ENCODE measurements at regions not wholly inside any gene's neighbourhood (a gene's known extent, or its start where the extent isn't known, plus 50 kb on each side); places are given as distances from the start of the nearest gene placed in this dataset.

DNA sequence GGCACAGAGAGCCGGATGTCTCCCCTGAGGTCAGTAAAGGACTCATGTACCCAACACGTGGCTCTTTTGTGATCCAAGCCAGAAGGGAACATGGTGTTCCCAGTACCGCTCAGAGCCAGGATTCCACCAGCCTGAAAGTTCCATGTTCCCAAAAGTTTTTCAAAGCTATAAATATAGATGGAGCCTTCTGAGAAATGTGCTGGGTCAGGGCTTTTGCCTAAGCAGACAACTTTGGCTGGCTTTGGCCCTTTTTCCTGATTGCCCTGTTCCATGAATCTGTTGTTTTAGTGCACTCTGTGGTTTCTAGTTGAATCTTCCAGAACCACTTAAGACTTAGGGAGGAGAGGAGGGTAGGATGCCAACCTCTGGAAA, 128.5 kb upstream of the HS3ST2 start:
- no peak for DNase-seq (ENCODE audit: low read depth)
- TF ChIP-seq, protein P1, sequence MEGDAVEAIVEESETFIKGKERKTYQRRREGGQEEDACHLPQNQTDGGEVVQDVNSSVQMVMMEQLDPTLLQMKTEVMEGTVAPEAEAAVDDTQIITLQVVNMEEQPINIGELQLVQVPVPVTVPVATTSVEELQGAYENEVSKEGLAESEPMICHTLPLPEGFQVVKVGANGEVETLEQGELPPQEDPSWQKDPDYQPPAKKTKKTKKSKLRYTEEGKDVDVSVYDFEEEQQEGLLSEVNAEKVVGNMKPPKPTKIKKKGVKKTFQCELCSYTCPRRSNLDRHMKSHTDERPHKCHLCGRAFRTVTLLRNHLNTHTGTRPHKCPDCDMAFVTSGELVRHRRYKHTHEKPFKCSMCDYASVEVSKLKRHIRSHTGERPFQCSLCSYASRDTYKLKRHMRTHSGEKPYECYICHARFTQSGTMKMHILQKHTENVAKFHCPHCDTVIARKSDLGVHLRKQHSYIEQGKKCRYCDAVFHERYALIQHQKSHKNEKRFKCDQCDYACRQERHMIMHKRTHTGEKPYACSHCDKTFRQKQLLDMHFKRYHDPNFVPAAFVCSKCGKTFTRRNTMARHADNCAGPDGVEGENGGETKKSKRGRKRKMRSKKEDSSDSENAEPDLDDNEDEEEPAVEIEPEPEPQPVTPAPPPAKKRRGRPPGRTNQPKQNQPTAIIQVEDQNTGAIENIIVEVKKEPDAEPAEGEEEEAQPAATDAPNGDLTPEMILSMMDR (IDR thresholded peaks at IDR 0.05; ENCODE audit: insufficient read depth, low read depth, low read length, missing control alignments) = no peak
- no peak overlapping the region for H3K4me3 ChIP-seq (ENCODE audit: low read depth, low read length)

DNA sequence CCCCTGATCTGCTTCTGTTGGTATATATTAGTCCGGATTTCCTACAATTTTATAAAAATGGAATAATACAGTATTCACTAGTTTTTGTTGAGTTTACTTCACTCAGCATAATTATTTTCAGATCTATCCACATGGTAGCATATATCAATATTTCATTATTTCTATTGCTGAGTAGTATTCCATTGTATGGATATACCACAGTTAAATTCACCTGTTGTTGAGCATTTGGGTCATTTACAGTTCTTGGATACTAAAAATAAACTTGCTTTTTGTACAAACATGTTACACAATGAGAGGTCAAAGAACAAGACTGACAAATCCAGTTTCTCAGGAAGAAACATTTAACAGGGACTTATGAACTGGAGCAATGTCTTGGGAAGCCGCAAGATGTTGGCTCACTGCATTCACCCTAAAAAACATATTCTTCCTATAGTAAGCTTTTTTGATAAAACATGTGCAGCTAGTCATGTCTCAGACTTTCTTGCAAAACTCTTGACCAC, 126.9 kb upstream of the HS3ST2 start:
- DNase-seq (ENCODE audit: low read depth) = no peak
- no peak overlapping the region for H3K4me3 ChIP-seq (ENCODE audit: low read depth, low read length)
- TF ChIP-seq, protein P1 (IDR thresholded peaks at IDR 0.05; ENCODE audit: insufficient read depth, low read depth, low read length, missing control alignments) = no peak

DNA sequence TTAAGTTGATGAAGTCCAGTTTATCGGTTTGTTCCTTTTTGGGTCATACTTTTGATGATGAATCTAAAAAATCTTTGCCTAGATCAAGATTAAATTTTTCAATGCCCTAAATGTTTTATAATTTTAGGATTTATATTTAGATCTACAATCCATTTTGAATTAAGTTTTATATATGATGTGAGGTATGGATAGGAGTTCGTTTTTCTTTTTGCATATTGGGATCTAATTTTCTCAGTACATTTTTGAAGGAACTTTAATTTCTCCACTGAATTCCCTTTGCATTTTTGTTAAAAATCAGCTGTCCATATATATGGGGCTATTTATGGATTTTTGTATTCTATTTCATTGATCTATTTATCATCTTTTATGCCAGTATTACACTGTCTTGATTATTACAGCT, 125.5 kb upstream of the HS3ST2 start:
- TF ChIP-seq, protein P1 (IDR thresholded peaks at IDR 0.05; ENCODE audit: insufficient read depth, low read depth, low read length, missing control alignments) = no peak
- DNase-seq (ENCODE audit: low read depth) = no peak
- H3K4me3 ChIP-seq (ENCODE audit: low read depth, low read length) = no peak overlapping the region

DNA sequence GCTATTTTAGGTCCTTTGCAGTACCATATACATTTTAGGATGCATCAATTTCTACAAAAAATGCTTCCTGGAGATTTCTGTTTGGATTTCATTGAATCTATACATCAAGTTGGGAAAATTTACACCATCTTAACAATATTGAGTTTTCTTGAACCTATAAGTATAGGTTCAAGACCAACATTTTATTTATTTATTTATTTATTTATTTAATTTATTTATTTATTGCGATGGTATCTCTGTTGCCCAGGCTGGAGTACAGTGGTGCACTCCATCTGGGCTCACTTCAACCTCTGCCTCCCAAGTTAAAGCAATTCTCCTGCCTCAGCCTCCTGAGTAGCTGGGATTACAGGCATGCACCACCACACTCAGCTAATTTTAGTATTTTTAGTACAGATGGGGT, 125.0 kb upstream of the HS3ST2 start:
- H3K4me3 ChIP-seq (ENCODE audit: low read depth, low read length) = no peak overlapping the region
- no peak for DNase-seq (ENCODE audit: low read depth)
- TF ChIP-seq, protein P1 (IDR thresholded peaks at IDR 0.05; ENCODE audit: insufficient read depth, low read depth, low read length, missing control alignments) = no peak

DNA sequence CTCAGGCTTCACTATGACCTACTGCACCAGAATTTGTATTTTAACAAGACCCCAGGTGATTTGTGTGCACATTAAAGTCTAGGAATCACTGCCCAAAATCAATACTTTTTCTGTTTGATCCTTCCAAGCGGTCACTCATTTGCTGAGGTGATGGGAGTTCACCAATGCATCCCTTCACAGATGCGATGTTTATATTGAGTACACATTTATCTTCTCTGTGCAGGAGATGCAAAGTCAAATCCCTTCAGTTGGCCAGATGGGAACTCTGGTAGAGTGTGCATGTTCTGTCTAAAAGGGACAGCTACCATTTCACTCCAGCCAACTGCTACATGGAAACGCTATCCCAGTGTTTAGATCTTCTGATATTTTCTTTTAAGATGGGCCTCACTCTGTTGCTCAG, 122.6 kb upstream of the HS3ST2 start:
- TF ChIP-seq, protein P1 (IDR thresholded peaks at IDR 0.05; ENCODE audit: insufficient read depth, low read depth, low read length, missing control alignments) = no peak
- DNase-seq (ENCODE audit: low read depth) = no peak
- H3K4me3 ChIP-seq (ENCODE audit: low read depth, low read length) = no peak overlapping the region

DNA sequence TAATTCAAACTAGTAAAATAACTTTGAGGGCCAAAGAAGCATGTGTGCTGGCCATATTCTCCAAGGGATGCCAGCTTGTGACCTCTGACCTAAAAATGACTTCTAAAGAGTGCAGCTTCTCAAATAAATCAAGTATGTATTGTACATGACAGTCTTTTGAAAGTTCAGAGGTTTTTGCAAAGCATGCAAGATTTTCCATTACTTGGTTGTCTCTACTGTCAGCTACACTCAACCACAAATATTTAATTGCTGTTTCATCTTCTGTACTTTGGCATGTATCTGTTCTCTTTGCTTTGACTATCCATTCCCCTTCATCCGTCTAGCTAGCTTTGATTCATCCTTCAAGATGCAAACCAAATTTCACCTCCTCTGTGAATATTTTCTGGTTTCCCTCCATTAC, 121.9 kb upstream of the HS3ST2 start:
- DNase-seq (ENCODE audit: low read depth) = no peak
- no peak overlapping the region for H3K4me3 ChIP-seq (ENCODE audit: low read depth, low read length)
- TF ChIP-seq, protein P1 (IDR thresholded peaks at IDR 0.05; ENCODE audit: insufficient read depth, low read depth, low read length, missing control alignments) = no peak

DNA sequence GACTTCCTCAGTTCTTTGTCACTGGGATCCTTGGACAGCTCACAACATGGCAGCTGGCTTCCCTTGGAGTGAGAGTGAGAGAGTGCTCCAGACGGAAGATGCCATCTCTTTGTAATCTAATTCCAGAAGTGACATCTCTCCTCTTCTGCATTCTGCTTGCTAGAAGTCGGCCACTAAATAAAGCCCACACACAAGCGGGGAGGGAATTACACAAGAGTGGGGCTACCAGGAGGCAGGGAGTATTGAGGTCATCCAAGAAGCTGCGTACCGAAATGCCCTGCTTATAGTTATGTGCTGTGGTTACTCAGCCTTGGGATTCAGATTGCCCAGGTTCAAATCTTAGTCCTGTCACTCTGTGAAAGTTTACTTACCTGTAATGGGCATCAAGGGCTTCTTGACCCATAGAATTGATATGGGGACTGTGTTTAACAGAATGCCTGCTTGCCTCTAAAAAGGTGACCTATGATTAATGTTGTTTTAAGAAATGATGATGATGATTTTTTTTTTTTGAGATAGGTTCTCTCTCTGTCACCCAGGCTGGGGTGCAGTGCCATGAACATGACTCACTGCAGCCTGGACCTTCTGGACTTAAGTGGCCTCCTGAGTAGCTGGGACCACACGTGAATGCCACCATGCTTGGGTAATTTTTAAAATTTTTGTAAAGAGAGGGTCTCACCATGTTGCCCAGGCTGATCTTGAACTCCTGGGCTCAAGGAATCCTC, 120.9 kb upstream of the HS3ST2 start:
- H3K4me3 ChIP-seq (ENCODE audit: low read depth, low read length) = no peak overlapping the region
- TF ChIP-seq, protein P1 (IDR thresholded peaks at IDR 0.05; ENCODE audit: insufficient read depth, low read depth, low read length, missing control alignments) = no peak
- DNase-seq (ENCODE audit: low read depth) = no peak

All from GM12865 (cell line).